Fibroblast of lung (primary cell): ENCODE measurements at regions not wholly inside any gene's neighbourhood (a gene's known extent, or its start where the extent isn't known, plus 50 kb on each side); places are given as distances from the start of the nearest gene placed in this dataset.

Source experiments
- DNase-seq, 2 donors: peaks; one replicate each; pipeline versions ENCODE4 v3.0.0 to v3.0.0-alpha.2; 2010; ENCODE audit warnings: low read depth in 2 of 2
- H2AFZ ChIP-seq: 2 replicates; pipeline ENCODE4 v1.5.1; 2012; ENCODE audit warnings: low read length, control low read depth, inconsistent platforms
- H3K27ac ChIP-seq: 2 replicates; pipeline ENCODE4 v1.5.1; 2011; ENCODE audit warnings: low read length, control low read depth; ENCODE audit not compliant: insufficient read depth
- H3K27me3 ChIP-seq: 2 replicates; pipeline ENCODE4 v1.5.1; 2011; ENCODE audit warnings: mild to moderate bottlenecking, low read length; ENCODE audit not compliant: control insufficient read depth, insufficient read depth
- H3K36me3 ChIP-seq: 2 replicates; pipeline ENCODE4 v1.5.1; 2011; ENCODE audit warnings: low read length; ENCODE audit not compliant: control insufficient read depth, insufficient read depth
- H3K4me1 ChIP-seq: 2 replicates; pipeline ENCODE4 v1.5.1; 2011; ENCODE audit warnings: low read length; ENCODE audit not compliant: control insufficient read depth, insufficient read depth; ENCODE audit errors: extremely low read depth
- H3K4me2 ChIP-seq: 2 replicates; pipeline ENCODE4 v1.5.1; 2011; ENCODE audit warnings: low read length, control low read depth; ENCODE audit not compliant: insufficient read depth; ENCODE audit errors: extremely low read depth
- H3K4me3 ChIP-seq, 4 experiments: fragments of 200-600 bp in 1 of 4; sonication (generic) in 1 of 4; replicated peaks in 1 of 4; 2 replicates each; pipeline ENCODE4 v1.5.1; 2011 to 2016; ENCODE audit warnings: low read length in 4 of 4, low read depth in 3 of 4, mild to moderate bottlenecking in 3 of 4, control low read depth in 2 of 4, inconsistent platforms in 1 of 4, mixed read lengths in 1 of 4; ENCODE audit not compliant: insufficient read depth in 1 of 4; ENCODE audit errors: control extremely low read depth in 1 of 4
- H3K79me2 ChIP-seq: 2 replicates; pipeline ENCODE4 v1.5.1; 2012; ENCODE audit warnings: mild to moderate bottlenecking, low read length, inconsistent platforms; ENCODE audit not compliant: control insufficient read depth, insufficient read depth
- H3K9ac ChIP-seq: 2 replicates; pipeline ENCODE4 v1.5.1; 2011; ENCODE audit warnings: mild to moderate bottlenecking, low read length, control low read depth; ENCODE audit not compliant: insufficient read depth
- H3K9me3 ChIP-seq: 2 replicates; pipeline ENCODE4 v1.5.1; 2012; ENCODE audit warnings: low read depth, low read length; ENCODE audit not compliant: control insufficient read depth, insufficient read depth
- H4K20me1 ChIP-seq: 2 replicates; pipeline ENCODE4 v1.5.1; 2011; ENCODE audit warnings: low read length; ENCODE audit not compliant: control insufficient read depth, insufficient read depth; ENCODE audit errors: extremely low read depth
- CTCF ChIP-seq, 2 donors: IDR thresholded peaks in 1 of 2; conservative IDR thresholded peaks in 1 of 2; 1 replicate in 1 of 2; 2 replicates in 1 of 2; pipeline ENCODE4 v1.5.1; 2011 to 2012; ENCODE audit warnings: low read length in 2 of 2, control low read depth in 1 of 2, inconsistent platforms in 1 of 2, low read depth in 1 of 2, mild to moderate bottlenecking in 1 of 2
- EZH2 ChIP-seq: IDR thresholded peaks from 2 replicates; pipeline ENCODE4 v1.5.1; 2012; ENCODE audit warnings: low read length, control low read depth, mild to moderate bottlenecking; ENCODE audit errors: missing control alignments

- H2AFZ ChIP-seq = no peak overlapping the region
- H3K36me3 ChIP-seq = no peaks in the 10 kb centered on the region
- no peak overlapping the region for H3K9ac ChIP-seq
- H3K27ac ChIP-seq = no peak overlapping the region
- no peaks in the 10 kb centered on the region for H3K79me2 ChIP-seq
- TF ChIP-seq CTCF (conservative IDR thresholded peaks at IDR 0.05 in 1 of 2, IDR thresholded peaks at IDR 0.05 in 1 of 2; ENCODE audit: low read depth in 1 of 2, low read length in 2 of 2) (no peak), EZH2 (no peak)
- DNase-seq = no peak
- no peaks in the 10 kb centered on the region for H4K20me1 ChIP-seq
- no peaks in the 10 kb centered on the region for H3K4me1 ChIP-seq
- no peaks in the 10 kb centered on the region for H3K9me3 ChIP-seq
- no peaks in the 10 kb centered on the region for H3K27me3 ChIP-seq
- no peak overlapping the region for H3K4me2 ChIP-seq
- no peak overlapping the region for H3K4me3 ChIP-seq
Observed at GRCh38 chr1:208714323-208714722, 470.1 kb upstream of the PLXNA2 start.

- Histone ChIP-seq H2AFZ (no peak overlapping the region), H3K4me2 (no peak overlapping the region), H4K20me1 (no peaks in the 10 kb centered on the region), H3K27me3 (no peaks in the 10 kb centered on the region), H3K27ac (no peak overlapping the region), H3K36me3 (no peaks in the 10 kb centered on the region), H3K9me3 (no peaks in the 10 kb centered on the region), H3K79me2 (no peaks in the 10 kb centered on the region), H3K4me3 (no peak overlapping the region), H3K4me1 (no peaks in the 10 kb centered on the region), H3K9ac (no peak overlapping the region)
- TF ChIP-seq EZH2 = no peak
- no peak for TF ChIP-seq CTCF (conservative IDR thresholded peaks at IDR 0.05 in 1 of 2, IDR thresholded peaks at IDR 0.05 in 1 of 2; ENCODE audit: low read depth in 1 of 2, low read length in 2 of 2)
- DNase-seq = no peak
Observed at GRCh38 chr1:208717525-208717924, 473.3 kb upstream of the PLXNA2 start.

- Histone ChIP-seq H3K79me2 (no peaks in the 10 kb centered on the region), H3K4me3 (no peak overlapping the region), H3K27me3 (no peaks in the 10 kb centered on the region), H3K9me3 (no peaks in the 10 kb centered on the region), H3K4me1 (no peaks in the 10 kb centered on the region), H3K9ac (no peak overlapping the region), H3K4me2 (no peak overlapping the region), H4K20me1 (no peaks in the 10 kb centered on the region), H3K36me3 (no peaks in the 10 kb centered on the region), H2AFZ (no peak overlapping the region), H3K27ac (no peak overlapping the region)
- TF ChIP-seq CTCF (conservative IDR thresholded peaks at IDR 0.05 in 1 of 2, IDR thresholded peaks at IDR 0.05 in 1 of 2; ENCODE audit: low read depth in 1 of 2, low read length in 2 of 2) (no peak), EZH2 (no peak)
- no peak for DNase-seq
Observed at GRCh38 chr1:208722592-208722991, 478.4 kb upstream of the PLXNA2 start.
